Epithelial cell of esophagus (primary cell): ENCODE measurements at regions not wholly inside any gene's neighbourhood (a gene's known extent, or its start where the extent isn't known, plus 50 kb on each side); places are given as distances from the start of the nearest gene placed in this dataset.

Source experiments
- DNase-seq: peaks from one replicate; pipeline ENCODE4 v3.0.0; 2010; ENCODE audit warnings: low read depth
- H3K4me3 ChIP-seq: 2 replicates; pipeline ENCODE4 v1.5.1; 2011; ENCODE audit warnings: mild to moderate bottlenecking, low read length, control low read depth
- TF ChIP-seq, protein P1 (sequence below): IDR thresholded peaks from 2 replicates; pipeline ENCODE4 v1.5.1; 2011; ENCODE audit warnings: low read depth, mild to moderate bottlenecking, low read length, control low read depth, inconsistent platforms; ENCODE audit not compliant: insufficient read depth; ENCODE audit errors: missing control alignments

DNA sequence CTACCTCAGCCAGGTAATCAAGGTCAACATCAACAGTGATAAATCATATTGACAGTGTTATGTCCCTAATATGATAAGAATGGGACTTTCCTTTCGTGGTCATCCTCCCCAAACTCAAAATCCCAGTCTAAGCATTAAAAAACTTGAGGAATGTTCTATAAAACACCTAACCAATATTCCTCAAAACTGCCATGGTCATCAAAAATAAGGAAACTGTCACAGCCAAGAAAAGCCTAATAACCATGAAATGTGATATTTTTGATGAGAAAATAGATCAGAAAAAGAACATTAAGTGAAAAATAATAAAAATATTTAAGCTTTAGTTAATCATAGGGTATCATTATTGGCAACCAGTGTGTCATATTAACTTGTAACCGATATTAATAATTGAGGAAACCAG is 232.1 kb upstream of the ATP10B start:
- DNase-seq: no peak
- no peak overlapping the region for H3K4me3 ChIP-seq
- TF ChIP-seq, protein P1, sequence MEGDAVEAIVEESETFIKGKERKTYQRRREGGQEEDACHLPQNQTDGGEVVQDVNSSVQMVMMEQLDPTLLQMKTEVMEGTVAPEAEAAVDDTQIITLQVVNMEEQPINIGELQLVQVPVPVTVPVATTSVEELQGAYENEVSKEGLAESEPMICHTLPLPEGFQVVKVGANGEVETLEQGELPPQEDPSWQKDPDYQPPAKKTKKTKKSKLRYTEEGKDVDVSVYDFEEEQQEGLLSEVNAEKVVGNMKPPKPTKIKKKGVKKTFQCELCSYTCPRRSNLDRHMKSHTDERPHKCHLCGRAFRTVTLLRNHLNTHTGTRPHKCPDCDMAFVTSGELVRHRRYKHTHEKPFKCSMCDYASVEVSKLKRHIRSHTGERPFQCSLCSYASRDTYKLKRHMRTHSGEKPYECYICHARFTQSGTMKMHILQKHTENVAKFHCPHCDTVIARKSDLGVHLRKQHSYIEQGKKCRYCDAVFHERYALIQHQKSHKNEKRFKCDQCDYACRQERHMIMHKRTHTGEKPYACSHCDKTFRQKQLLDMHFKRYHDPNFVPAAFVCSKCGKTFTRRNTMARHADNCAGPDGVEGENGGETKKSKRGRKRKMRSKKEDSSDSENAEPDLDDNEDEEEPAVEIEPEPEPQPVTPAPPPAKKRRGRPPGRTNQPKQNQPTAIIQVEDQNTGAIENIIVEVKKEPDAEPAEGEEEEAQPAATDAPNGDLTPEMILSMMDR: no peak

DNA sequence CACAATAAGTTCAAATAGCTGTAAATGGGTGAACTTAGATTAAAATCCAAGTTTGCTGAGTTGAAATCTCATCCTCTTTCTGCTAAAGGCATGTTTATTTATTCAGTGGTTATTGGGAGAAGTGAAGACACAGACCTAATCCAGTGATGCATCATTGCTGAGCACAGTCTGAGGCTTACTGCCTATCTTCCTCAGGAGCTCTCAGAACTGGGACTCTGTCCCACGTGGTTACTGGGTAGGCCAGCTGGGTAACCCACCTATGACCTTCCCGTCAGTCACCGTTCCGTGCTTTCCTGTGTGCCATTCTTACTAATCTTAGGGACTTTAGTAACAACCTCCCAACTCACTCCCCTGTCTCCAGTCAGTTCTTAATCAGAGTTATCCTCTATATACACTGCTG is 226.8 kb upstream of the ATP10B start:
- no peak for DNase-seq
- no peak overlapping the region for H3K4me3 ChIP-seq
- TF ChIP-seq, protein P1: no peak

DNA sequence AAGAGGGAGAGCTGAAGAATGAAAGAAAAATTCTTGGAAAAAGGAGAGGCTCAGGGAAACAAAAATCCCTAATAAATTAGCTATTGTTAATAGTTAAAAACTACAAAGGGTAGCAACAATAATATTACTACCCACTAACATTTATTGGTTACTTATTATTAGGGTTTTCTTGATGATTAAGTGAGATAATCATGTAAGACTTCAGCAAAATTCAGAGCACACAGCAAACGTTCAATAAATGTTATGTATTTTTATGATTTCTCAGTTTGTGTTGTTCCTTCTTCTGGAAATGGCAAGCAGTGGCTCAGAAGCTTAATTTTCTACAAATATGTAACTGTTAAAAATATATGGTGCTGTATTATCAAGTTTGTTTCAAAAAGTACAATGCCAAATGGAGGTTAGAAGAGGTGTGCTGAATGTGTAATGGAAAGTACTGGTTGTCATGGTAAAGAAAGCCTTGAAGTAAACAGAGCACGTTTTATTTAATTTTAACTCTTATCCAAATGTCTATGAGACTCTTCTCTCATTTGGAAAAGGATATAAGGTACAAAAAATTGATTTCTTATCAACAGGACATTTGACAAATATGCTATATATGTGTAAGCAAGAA is 226.0 kb upstream of the ATP10B start:
- TF ChIP-seq, protein P1: no peak
- no peak for DNase-seq
- no peak overlapping the region for H3K4me3 ChIP-seq

DNA sequence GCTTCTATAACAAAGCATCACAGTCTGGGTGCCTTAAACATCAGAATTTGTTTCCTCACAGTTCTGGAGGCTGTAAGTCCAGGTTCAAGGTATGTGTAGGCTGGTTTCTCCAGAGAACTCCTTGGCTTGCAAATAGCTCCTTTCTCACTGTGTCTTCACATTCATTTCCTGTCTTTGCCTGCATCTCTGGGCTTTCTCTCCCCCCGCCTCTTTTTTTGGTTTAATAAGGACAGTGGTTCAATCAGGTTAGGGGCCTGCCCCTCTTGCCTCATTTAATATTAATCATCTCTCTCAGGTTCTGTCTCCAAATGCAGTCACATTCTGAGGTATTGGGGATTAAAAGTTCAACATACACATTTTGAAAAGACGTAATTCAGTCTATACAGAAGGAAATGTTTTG is 225.5 kb upstream of the ATP10B start:
- no peak overlapping the region for H3K4me3 ChIP-seq
- no peak for DNase-seq
- TF ChIP-seq, protein P1: no peak

DNA sequence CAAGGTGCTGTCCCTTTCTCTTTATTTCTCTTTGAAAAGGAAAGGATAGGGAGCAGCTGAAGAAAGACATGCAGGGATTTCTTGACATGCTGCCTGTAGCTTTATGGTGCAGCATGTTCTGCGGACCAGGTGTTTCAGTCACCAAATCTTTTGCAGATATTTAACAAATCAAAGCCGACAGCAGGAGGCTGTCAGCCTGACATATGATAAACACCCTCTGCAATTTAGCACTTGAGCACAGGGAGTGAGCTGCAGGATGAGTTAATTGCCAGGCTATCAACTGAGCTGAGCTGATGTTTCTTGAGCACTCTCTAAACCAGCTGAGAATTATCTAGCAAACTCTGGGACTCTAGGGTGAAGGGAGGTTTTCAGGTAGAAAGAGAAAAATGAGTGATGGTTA is 212.8 kb upstream of the ATP10B start:
- no peak for DNase-seq
- TF ChIP-seq, protein P1: no peak
- H3K4me3 ChIP-seq: no peak overlapping the region

DNA sequence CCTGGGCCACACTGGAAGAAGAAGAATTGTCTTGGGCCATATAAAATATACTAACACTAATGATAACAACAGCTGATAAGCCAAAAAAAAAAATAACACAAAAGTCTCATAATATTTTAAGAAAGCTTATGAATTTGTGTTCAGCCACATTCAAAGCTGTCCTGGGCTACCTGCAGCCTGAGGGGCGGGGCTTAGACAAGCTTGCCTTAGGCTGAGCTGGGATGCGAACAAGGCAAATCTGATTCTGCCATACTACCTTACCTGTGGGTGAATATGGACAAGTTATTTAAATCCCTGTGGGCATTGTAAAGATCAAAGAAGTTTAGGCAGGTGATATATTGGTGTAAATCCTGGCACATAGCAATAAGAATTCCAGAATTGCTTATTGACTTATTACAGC is 212.3 kb upstream of the ATP10B start:
- TF ChIP-seq, protein P1: no peak
- no peak overlapping the region for H3K4me3 ChIP-seq
- no peak for DNase-seq

DNA sequence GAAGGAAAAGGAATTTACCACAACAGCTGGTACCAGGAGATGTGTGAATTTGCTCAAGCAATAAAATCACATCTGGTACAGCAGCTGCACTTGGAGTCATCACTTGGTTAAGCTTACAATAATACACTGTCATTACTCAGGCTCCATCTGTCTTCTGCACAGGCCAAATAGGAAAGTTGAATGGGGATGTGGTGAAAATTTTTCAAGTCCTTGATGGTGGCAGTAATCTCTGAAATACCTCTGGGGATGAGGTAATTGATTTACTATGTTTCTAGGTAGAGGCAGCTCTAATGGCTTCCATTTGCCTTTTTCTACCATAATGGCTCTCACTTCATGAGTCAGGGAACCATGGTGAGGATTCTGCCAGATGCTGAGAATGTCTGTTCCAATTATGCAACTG is 206.8 kb upstream of the ATP10B start:
- TF ChIP-seq, protein P1: no peak
- no peak for DNase-seq
- no peak overlapping the region for H3K4me3 ChIP-seq
